ENCODE measurements at regions not wholly inside any gene's neighbourhood (a gene's known extent, or its start where the extent isn't known, plus 50 kb on each side); places are given as distances from the start of the nearest gene placed in this dataset.
"Not testable (repeated sequence)": the region's sequence is repeated elsewhere in the genome, so short reads cannot be mapped to it uniquely, and the experiment has no call there.

- TF ChIP-seq ZNF565 (CRISPR knock-in tag; conservative IDR thresholded peaks at IDR 0.05; ENCODE audit: low read depth), result no peak
- no peak for TF ChIP-seq ARNTL (CRISPR knock-in tag; IDR thresholded peaks at IDR 0.05; ENCODE audit: borderline replicate concordance, low read depth)
- no peak for TF ChIP-seq TOX (CRISPR knock-in tag; IDR thresholded peaks at IDR 0.05; ENCODE audit: borderline replicate concordance)
- no peak for TF ChIP-seq ZC3H10 (CRISPR knock-in tag; IDR thresholded peaks at IDR 0.05)
These were observed 350.5 kb downstream of the SOX9 start (continued) for GRCh38 chr17:72471296-72471695.

GRCh38 chr17:72472106-72472505, 351.3 kb downstream of the SOX9 start:
- ATAC-seq, result no peak
- TF ChIP-seq ZFP3 (CRISPR knock-in tag; IDR thresholded peaks at IDR 0.05) (no peak), ZFP30 (CRISPR knock-in tag; IDR thresholded peaks at IDR 0.05) (no peak), POU6F1 (CRISPR knock-in tag; IDR thresholded peaks at IDR 0.05; ENCODE audit: borderline replicate concordance, low read depth) (no peak), CSRNP3 (CRISPR knock-in tag; IDR thresholded peaks at IDR 0.05) (no peak), ESRRG (CRISPR knock-in tag; IDR thresholded peaks at IDR 0.05) (no peak), ZNF8 (CRISPR knock-in tag; IDR thresholded peaks at IDR 0.05) (no peak), OSR1 (CRISPR knock-in tag; IDR thresholded peaks at IDR 0.05) (no peak), ZNF565 (CRISPR knock-in tag; conservative IDR thresholded peaks at IDR 0.05; ENCODE audit: low read depth) (no peak), CREB5 (CRISPR knock-in tag; IDR thresholded peaks at IDR 0.05; ENCODE audit: low read depth) (no peak), ZNF70 (CRISPR knock-in tag; IDR thresholded peaks at IDR 0.05) (no peak), ARNTL (CRISPR knock-in tag; IDR thresholded peaks at IDR 0.05; ENCODE audit: borderline replicate concordance, low read depth) (no peak), RARB (CRISPR knock-in tag; IDR thresholded peaks at IDR 0.05) (no peak), ISL1 (CRISPR knock-in tag; IDR thresholded peaks at IDR 0.05) (no peak), PPARA (CRISPR knock-in tag; IDR thresholded peaks at IDR 0.05; ENCODE audit: borderline replicate concordance) (no peak), GLIS3 (CRISPR knock-in tag; IDR thresholded peaks at IDR 0.05) (no peak), TOX (CRISPR knock-in tag; IDR thresholded peaks at IDR 0.05; ENCODE audit: borderline replicate concordance) (no peak)

GRCh38 chr17:72472853-72473390, 352.1 kb downstream of the SOX9 start:
- not testable (repeated sequence) for ATAC-seq

- ATAC-seq, result no peak
- TF ChIP-seq CSDC2 (CRISPR knock-in tag; IDR thresholded peaks at IDR 0.05) (no peak), CREB5 (CRISPR knock-in tag; IDR thresholded peaks at IDR 0.05; ENCODE audit: low read depth) (no peak), ZFP3 (CRISPR knock-in tag; IDR thresholded peaks at IDR 0.05) (no peak), ZFP30 (CRISPR knock-in tag; IDR thresholded peaks at IDR 0.05) (no peak), ISL1 (CRISPR knock-in tag; IDR thresholded peaks at IDR 0.05) (no peak), SNAI2 (CRISPR knock-in tag; IDR thresholded peaks at IDR 0.05) (no peak), PATZ1 (CRISPR knock-in tag; IDR thresholded peaks at IDR 0.05; ENCODE audit: borderline replicate concordance) (no peak), TOX (CRISPR knock-in tag; IDR thresholded peaks at IDR 0.05; ENCODE audit: borderline replicate concordance) (no peak), PPARA (CRISPR knock-in tag; IDR thresholded peaks at IDR 0.05; ENCODE audit: borderline replicate concordance) (no peak), CSRNP3 (CRISPR knock-in tag; IDR thresholded peaks at IDR 0.05) (no peak)
These were observed 353.4 kb downstream of the SOX9 start for GRCh38 chr17:72474243-72474642.
